ENCODE measurements at regions not wholly inside any gene's neighbourhood (a gene's known extent, or its start where the extent isn't known, plus 50 kb on each side); places are given as distances from the start of the nearest gene placed in this dataset.

GRCh38 chr18:32566960-32567359, 96.3 kb upstream of the GAREM1 start:
- ChIA-PET CTCF (interaction anchor here (0.7 kb wide), 1 partner anchor 9 kb away, joined by 3 read pairs; no protein-coding TSS in a partner anchor), POLR2A (no interaction called here), RAD21 (ENCODE audit: low non-redundant PET in 1 of 2, low total read pairs in 2 of 2, uncharacterized antibody in 2 of 2, unreplicated experiment in 2 of 2) (no interaction called here)
- TF ChIP-seq CEBPB (IDR thresholded peaks at IDR 0.05; ENCODE audit: low read depth) = no peak
- TF ChIP-seq EGR1 (IDR thresholded peaks at IDR 0.05; ENCODE audit: low read depth) = no peak
- no peak for TF ChIP-seq POLR2A (IDR thresholded peaks at IDR 0.05; ENCODE audit: borderline replicate concordance, extremely low read depth, insufficient read depth, insufficient read length)
- no peak for TF ChIP-seq SP1 (IDR thresholded peaks at IDR 0.05; ENCODE audit: low read depth)
- TF ChIP-seq SIN3A (IDR thresholded peaks at IDR 0.05; ENCODE audit: low read depth) = no peak
- Histone ChIP-seq H3K27me3 (ENCODE audit: insufficient read depth, low read length) (no peaks in the 10 kb centered on the region), H4K20me1 (ENCODE audit: insufficient read depth) (no peaks in the 10 kb centered on the region), H3K27ac (ENCODE audit: low read depth, low read length) (no peak overlapping the region), H2AFZ (ENCODE audit: low read depth, low read length, poor library complexity, severe bottlenecking) (no peak overlapping the region), H3K9me3 (ENCODE audit: control insufficient read depth in 1 of 2, insufficient read depth in 1 of 2, low read depth in 1 of 2, low read length in 2 of 2) (no peaks in the 10 kb centered on the region), H3K79me2 (ENCODE audit: insufficient read depth, low read length) (no peaks in the 10 kb centered on the region), H3K9me2 (ENCODE audit: insufficient read depth) (no peaks in the 10 kb centered on the region), H3K4me3 (replicated peaks in 1 of 2; ENCODE audit: low read depth in 1 of 2, low read length in 2 of 2) (no peak overlapping the region), H3K9ac (ENCODE audit: low read length) (no peak overlapping the region), H3K4me2 (ENCODE audit: low read length) (no peak overlapping the region), H3K4me1 (ENCODE audit: control insufficient read depth in 1 of 2, insufficient read depth in 2 of 2, low read length in 2 of 2) (no peaks in the 10 kb centered on the region), H3K36me3 (ENCODE audit: control insufficient read depth in 1 of 2, insufficient read depth in 2 of 2, low read length in 2 of 2) (no peaks in the 10 kb centered on the region)
- DNase-seq (ENCODE audit: low read depth, low spot score) (no peak), ATAC-seq (no peak)
- intact Hi-C loops (cut with micrococcal nuclease) = no loop called here
- no TSS peak for BruUV-seq (replicated peaks)

GRCh38 chr18:32553640-32554365, 83.1 kb upstream of the GAREM1 start:
- intact Hi-C loops (cut with micrococcal nuclease) = loop anchor here (2.0 to 10.0 kb wide), 3 partner anchors 83 to 1589 kb away; partner anchors contain the start of gene GAREM1
- RAD21 ChIA-PET (ENCODE audit: low non-redundant PET in 1 of 2, low total read pairs in 2 of 2, uncharacterized antibody in 2 of 2, unreplicated experiment in 2 of 2) = no interaction called here
- CTCF ChIA-PET = interaction anchor here (1.3 to 7.0 kb wide), 3 partner anchors 83 to 397 kb away, joined by 3 to 87 read pairs (median 3); partner anchors contain the start of gene GAREM1

More at GRCh38 chr18:32553640-32554365, 83.1 kb upstream of the GAREM1 start:
- no TSS peak for BruUV-seq (replicated peaks)
- H3K9me3 ChIP-seq (ENCODE audit: control insufficient read depth in 1 of 2, insufficient read depth in 1 of 2, low read depth in 1 of 2, low read length in 2 of 2) = no peaks in the 10 kb centered on the region
- no peak overlapping the region for H3K27ac ChIP-seq (ENCODE audit: low read depth, low read length)
- no peak for TF ChIP-seq POLR2AphosphoS5 (IDR thresholded peaks at IDR 0.05; ENCODE audit: low read depth, low read length)
- no peak for TF ChIP-seq SP1 (IDR thresholded peaks at IDR 0.05; ENCODE audit: low read depth)
- TF ChIP-seq CEBPB (IDR thresholded peaks at IDR 0.05; ENCODE audit: low read depth) = no peak
- no peak for TF ChIP-seq YY1 (IDR thresholded peaks at IDR 0.05; ENCODE audit: extremely low read depth, insufficient replicate concordance, low read depth, low read length)
- no peak overlapping the region for H3K9ac ChIP-seq (ENCODE audit: low read length)
- H2AFZ ChIP-seq (ENCODE audit: low read depth, low read length, poor library complexity, severe bottlenecking) = no peak overlapping the region
- ATAC-seq (no peak), DNase-seq (ENCODE audit: low read depth, low spot score) (no peak)
- H3K27me3 ChIP-seq (ENCODE audit: insufficient read depth, low read length) = no peaks in the 10 kb centered on the region
- POLR2A ChIA-PET = no interaction called here
- peaks cover 0 to 5% of the 10 kb centered on the region in 2 experiments; a peak in 1 of 4 replicates for H3K4me1 ChIP-seq (ENCODE audit: control insufficient read depth in 1 of 2, insufficient read depth in 2 of 2, low read length in 2 of 2)
- H3K36me3 ChIP-seq (ENCODE audit: control insufficient read depth in 1 of 2, insufficient read depth in 2 of 2, low read length in 2 of 2) = no peaks in the 10 kb centered on the region
- H3K4me3 ChIP-seq (replicated peaks in 1 of 2; ENCODE audit: low read depth in 1 of 2, low read length in 2 of 2) = no peak overlapping the region
- no peaks in the 10 kb centered on the region for H4K20me1 ChIP-seq (ENCODE audit: insufficient read depth)
- H3K4me2 ChIP-seq (ENCODE audit: low read length) = no peak overlapping the region
- H3K79me2 ChIP-seq (ENCODE audit: insufficient read depth, low read length) = no peaks in the 10 kb centered on the region
- H3K9me2 ChIP-seq (ENCODE audit: insufficient read depth) = no peaks in the 10 kb centered on the region
